Fibroblast of skin of right biceps (primary cell): ENCODE measurements at regions not wholly inside any gene's neighbourhood (a gene's known extent, or its start where the extent isn't known, plus 50 kb on each side); places are given as distances from the start of the nearest gene placed in this dataset.
A peak's percentile ranks its signal among the peaks of the same experiment; 100 is the strongest.
"Not testable (repeated sequence)": the region's sequence is repeated elsewhere in the genome, so short reads cannot be mapped to it uniquely, and the experiment has no call there.

Source experiments
- DNase-seq: peaks from one replicate; pipeline ENCODE4 v3.0.0-alpha.2; 2013

- DNase-seq: no peak
These were observed 380.8 kb downstream of the NDFIP2 start for GRCh38 chr13:79861731-79862130.

- no peak for DNase-seq
These were observed 379.8 kb downstream of the NDFIP2 start for GRCh38 chr13:79860791-79861190.

GRCh38 chr13:79859756-79860155, 378.8 kb downstream of the NDFIP2 start:
- no peak for DNase-seq

GRCh38 chr13:79853251-79853650, 372.3 kb downstream of the NDFIP2 start:
- DNase-seq: no peak

GRCh38 chr13:79851318-79851717, 370.4 kb downstream of the NDFIP2 start:
- no peak for DNase-seq

GRCh38 chr13:79847882-79848592, 367.1 kb downstream of the NDFIP2 start:
- no peak for DNase-seq

- no peak for DNase-seq
These were observed 365.4 kb downstream of the NDFIP2 start for GRCh38 chr13:79846386-79846785.

GRCh38 chr13:79837741-79838450, 356.9 kb downstream of the NDFIP2 start:
- DNase-seq: peak; percentile 76

- not testable (repeated sequence) for DNase-seq
These were observed 355.2 kb downstream of the NDFIP2 start for GRCh38 chr13:79836121-79836520.

- no peak for DNase-seq
These were observed 353.9 kb downstream of the NDFIP2 start for GRCh38 chr13:79834876-79835275.

- no peak for DNase-seq
These were observed 353.0 kb downstream of the NDFIP2 start for GRCh38 chr13:79833991-79834390.

GRCh38 chr13:79831556-79831955, 350.6 kb downstream of the NDFIP2 start:
- no peak for DNase-seq

GRCh38 chr13:79830945-79831344, 350.0 kb downstream of the NDFIP2 start:
- no peak for DNase-seq

GRCh38 chr13:79830426-79830825, 349.5 kb downstream of the NDFIP2 start:
- DNase-seq: no peak

- no peak for DNase-seq
These were observed 348.9 kb downstream of the NDFIP2 start for GRCh38 chr13:79829880-79830279.

- DNase-seq: no peak
These were observed 345.0 kb downstream of the NDFIP2 start for GRCh38 chr13:79825959-79826358.

GRCh38 chr13:79815041-79815440, 334.1 kb downstream of the NDFIP2 start:
- DNase-seq: no peak

- DNase-seq: no peak
These were observed 331.3 kb downstream of the NDFIP2 start for GRCh38 chr13:79812070-79812850.

- DNase-seq: no peak
These were observed 330.2 kb downstream of the NDFIP2 start for GRCh38 chr13:79811170-79811569.

- peak; percentile 72 for DNase-seq
These were observed 329.7 kb downstream of the NDFIP2 start for GRCh38 chr13:79810669-79811068.

- DNase-seq: no peak
These were observed 329.1 kb downstream of the NDFIP2 start for GRCh38 chr13:79810018-79810417.

GRCh38 chr13:79808475-79808874, 327.5 kb downstream of the NDFIP2 start:
- no peak for DNase-seq

GRCh38 chr13:79807554-79807953, 326.6 kb downstream of the NDFIP2 start:
- no peak for DNase-seq

- no peak for DNase-seq
These were observed 325.9 kb downstream of the NDFIP2 start for GRCh38 chr13:79806821-79807220.
